Caco-2 (cell line): ENCODE measurements at regions not wholly inside any gene's neighbourhood (a gene's known extent, or its start where the extent isn't known, plus 50 kb on each side); places are given as distances from the start of the nearest gene placed in this dataset.

Source experiments
- BruUV-seq: library from RNA; stranded (reverse); fragments of 400-500 nt; replicated peaks from 2 replicates; lab custom pipeline; 2021; lab: Mats Ljungman, UMichigan
- CTCF ChIA-PET: fragments of 300-600 bp; sonication (Branson Sonifier 250); formaldehyde crosslinking; loops from one replicate; lab custom pipeline; 2022; ENCODE audit warnings: antibody characterized with exemption; lab: Charles Lee
- POLR2A ChIA-PET: fragments of 300-600 bp; sonication (Branson Sonifier 250); formaldehyde crosslinking; loops from one replicate; lab custom pipeline; 2022; ENCODE audit warnings: antibody characterized with exemption; lab: Charles Lee
- DNase-seq, 2 experiments: peaks; one replicate each; pipeline versions ENCODE4 v3.0.0 to v3.0.0-alpha.2; 2020 to 2022
- H3K27me3 ChIP-seq: replicated peaks from 2 replicates; pipeline ENCODE4 v1.6.0; 2011; ENCODE audit warnings: low read length; ENCODE audit not compliant: control insufficient read depth, insufficient read depth
- H3K36me3 ChIP-seq: 2 replicates; pipeline ENCODE4 v1.5.1; 2011; ENCODE audit warnings: low read length; ENCODE audit not compliant: control insufficient read depth, insufficient read depth
- H3K4me1 ChIP-seq: fragments of 250-450 bp; sonication (Bioruptor Pico); 2 replicates; pipeline ENCODE4 v1.5.1; 2020; ENCODE audit warnings: mild to moderate bottlenecking
- H3K4me3 ChIP-seq: 2 replicates; pipeline ENCODE4 v1.5.1; 2011; ENCODE audit warnings: low read depth, mild to moderate bottlenecking, control low read depth, low read length
- H3K9me3 ChIP-seq: fragments of 250-450 bp; sonication (Bioruptor Pico); 2 replicates; pipeline ENCODE4 v1.5.1; 2020; ENCODE audit warnings: mild to moderate bottlenecking, moderate library complexity
- H3K27ac Mint-ChIP-seq: one replicate; pipeline ENCODE4 v1.8.0; 2022; ENCODE audit warnings: mixed read lengths; ENCODE audit not compliant: unreplicated experiment
- H3K27me3 Mint-ChIP-seq: one replicate; pipeline ENCODE4 v1.8.0; 2022; ENCODE audit warnings: mixed read lengths; ENCODE audit not compliant: insufficient read depth, unreplicated experiment
- H3K36me3 Mint-ChIP-seq: one replicate; pipeline ENCODE4 v1.8.0; 2022; ENCODE audit warnings: mild to moderate bottlenecking, mixed read lengths; ENCODE audit not compliant: insufficient read depth, unreplicated experiment
- H3K4me1 Mint-ChIP-seq: one replicate; pipeline ENCODE4 v1.8.0; 2022; ENCODE audit warnings: low read depth, mixed read lengths; ENCODE audit not compliant: unreplicated experiment
- H3K4me3 Mint-ChIP-seq: one replicate; pipeline ENCODE4 v1.8.0; 2022; ENCODE audit warnings: mild to moderate bottlenecking, moderate library complexity, mixed read lengths; ENCODE audit not compliant: unreplicated experiment
- H3K9me3 Mint-ChIP-seq: one replicate; pipeline ENCODE4 v1.8.0; 2022; ENCODE audit warnings: mixed read lengths; ENCODE audit not compliant: unreplicated experiment
- intact Hi-C: fragments of 100-400 bp; cut with micrococcal nuclease; formaldehyde crosslinking; loops from one replicate; pipeline ENCODE4 v1.10.0; 2022; ENCODE audit not compliant: unreplicated experiment
- TF ChIP-seq, protein P1 (sequence below), 2 experiments: fragments of 200-600 bp in 1 of 2; IDR thresholded peaks; 1 replicate in 1 of 2; 2 replicates in 1 of 2; pipeline versions ENCODE4 v1.5.1 to v1.8.0; 2011 to 2022; ENCODE audit warnings: antibody characterized with exemption in 1 of 2, control low read depth in 1 of 2, inconsistent platforms in 1 of 2, low read depth in 1 of 2, low read length in 1 of 2, mild to moderate bottlenecking in 1 of 2, moderate library complexity in 1 of 2; ENCODE audit not compliant: insufficient read depth in 1 of 2, severe bottlenecking in 1 of 2, unreplicated experiment in 1 of 2

DNA sequence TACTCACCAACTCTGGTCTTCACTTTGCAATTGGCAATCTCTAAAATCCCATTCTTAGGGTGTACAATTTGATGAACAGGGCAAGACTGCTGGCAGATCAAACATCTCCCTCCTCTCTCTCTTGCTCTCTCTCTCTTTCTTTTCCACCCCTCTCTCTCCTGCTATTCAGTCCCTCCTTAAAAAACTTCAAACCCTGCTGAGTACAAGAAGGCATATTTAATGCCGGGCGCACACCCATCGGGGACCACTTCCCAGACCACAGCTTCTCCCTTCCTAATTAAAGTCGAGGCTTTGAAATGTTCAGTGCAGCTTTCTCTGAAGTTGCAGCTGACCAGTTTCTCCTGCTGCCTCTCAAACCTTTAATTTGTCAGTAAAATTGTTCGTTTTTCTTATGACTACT, 185.4 kb upstream of the CDH11 start:
- BruUV-seq: no TSS peak
- H3K4me3 Mint-ChIP-seq: no peak overlapping the region
- peaks cover 11% of the 10 kb centered on the region for H3K27me3 Mint-ChIP-seq
- no peaks in the 10 kb centered on the region for H3K4me1 ChIP-seq
- H3K4me3 ChIP-seq: no peak overlapping the region
- H3K4me1 Mint-ChIP-seq: no peaks in the 10 kb centered on the region
- TF ChIP-seq, protein P1, sequence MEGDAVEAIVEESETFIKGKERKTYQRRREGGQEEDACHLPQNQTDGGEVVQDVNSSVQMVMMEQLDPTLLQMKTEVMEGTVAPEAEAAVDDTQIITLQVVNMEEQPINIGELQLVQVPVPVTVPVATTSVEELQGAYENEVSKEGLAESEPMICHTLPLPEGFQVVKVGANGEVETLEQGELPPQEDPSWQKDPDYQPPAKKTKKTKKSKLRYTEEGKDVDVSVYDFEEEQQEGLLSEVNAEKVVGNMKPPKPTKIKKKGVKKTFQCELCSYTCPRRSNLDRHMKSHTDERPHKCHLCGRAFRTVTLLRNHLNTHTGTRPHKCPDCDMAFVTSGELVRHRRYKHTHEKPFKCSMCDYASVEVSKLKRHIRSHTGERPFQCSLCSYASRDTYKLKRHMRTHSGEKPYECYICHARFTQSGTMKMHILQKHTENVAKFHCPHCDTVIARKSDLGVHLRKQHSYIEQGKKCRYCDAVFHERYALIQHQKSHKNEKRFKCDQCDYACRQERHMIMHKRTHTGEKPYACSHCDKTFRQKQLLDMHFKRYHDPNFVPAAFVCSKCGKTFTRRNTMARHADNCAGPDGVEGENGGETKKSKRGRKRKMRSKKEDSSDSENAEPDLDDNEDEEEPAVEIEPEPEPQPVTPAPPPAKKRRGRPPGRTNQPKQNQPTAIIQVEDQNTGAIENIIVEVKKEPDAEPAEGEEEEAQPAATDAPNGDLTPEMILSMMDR (IDR thresholded peaks at IDR 0.05; ENCODE audit: insufficient read depth in 1 of 2, low read depth in 1 of 2, low read length in 1 of 2, severe bottlenecking in 1 of 2, unreplicated experiment in 1 of 2): no peak
- ChIA-PET POLR2A (no interaction called here), CTCF (no interaction called here)
- intact Hi-C loops: no loop called here
- H3K9me3 ChIP-seq: no peaks in the 10 kb centered on the region
- H3K9me3 Mint-ChIP-seq: no peaks in the 10 kb centered on the region
- no peaks in the 10 kb centered on the region for H3K36me3 ChIP-seq
- no peaks in the 10 kb centered on the region for H3K27me3 ChIP-seq
- no peak overlapping the region for H3K27ac Mint-ChIP-seq
- no peak for DNase-seq
- no peaks in the 10 kb centered on the region for H3K36me3 Mint-ChIP-seq

DNA sequence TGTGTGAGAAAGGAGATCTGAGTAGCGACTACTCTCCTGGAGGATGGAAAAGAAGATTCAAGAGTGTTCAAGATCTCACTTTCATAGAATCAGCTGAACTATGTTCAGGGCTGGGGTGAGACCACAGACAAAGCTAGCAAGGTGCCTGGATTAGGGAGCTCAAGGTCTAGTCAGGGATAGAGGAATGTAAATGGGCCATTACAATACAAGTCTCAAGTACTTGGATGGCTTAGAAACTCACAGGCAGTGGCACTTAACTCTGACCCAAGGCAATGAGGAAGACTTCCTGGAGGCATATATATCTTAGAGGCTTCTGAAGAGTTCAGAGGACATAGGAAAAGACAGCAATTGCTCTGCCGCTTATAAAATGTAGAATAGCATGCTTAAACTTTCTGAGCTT, 184.9 kb upstream of the CDH11 start:
- Mint-ChIP-seq H3K27ac (no peak overlapping the region), H3K4me1 (no peaks in the 10 kb centered on the region), H3K9me3 (no peaks in the 10 kb centered on the region), H3K36me3 (no peaks in the 10 kb centered on the region), H3K4me3 (no peak overlapping the region), H3K27me3 (peaks cover 11% of the 10 kb centered on the region)
- H3K27me3 ChIP-seq: no peaks in the 10 kb centered on the region
- H3K9me3 ChIP-seq: no peaks in the 10 kb centered on the region
- H3K4me3 ChIP-seq: no peak overlapping the region
- intact Hi-C loops: no loop called here
- CTCF ChIA-PET: no interaction called here
- POLR2A ChIA-PET: no interaction called here
- no peaks in the 10 kb centered on the region for H3K36me3 ChIP-seq
- H3K4me1 ChIP-seq: no peaks in the 10 kb centered on the region
- DNase-seq: no peak
- no TSS peak for BruUV-seq
- TF ChIP-seq, protein P1 (IDR thresholded peaks at IDR 0.05; ENCODE audit: insufficient read depth in 1 of 2, low read depth in 1 of 2, low read length in 1 of 2, severe bottlenecking in 1 of 2, unreplicated experiment in 1 of 2): no peak

DNA sequence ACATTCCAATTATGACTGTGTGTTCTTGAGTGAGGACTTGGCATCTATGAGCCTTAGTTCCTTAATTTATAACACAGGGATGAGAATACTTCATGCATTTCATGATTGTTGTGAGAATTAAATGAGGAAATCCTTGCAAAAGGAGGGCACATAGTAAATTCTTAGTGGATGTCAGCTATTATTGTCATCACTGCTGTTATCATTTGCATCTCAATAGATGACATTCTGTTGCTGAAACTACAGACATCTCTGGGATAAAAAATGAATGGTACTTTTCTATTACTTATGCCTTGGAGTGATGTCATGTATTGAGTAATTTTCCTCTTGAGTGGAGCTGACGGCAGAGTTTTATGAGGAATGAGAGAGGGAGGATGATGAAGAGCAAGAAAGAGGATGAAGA, 184.4 kb upstream of the CDH11 start:
- H3K4me1 Mint-ChIP-seq: no peaks in the 10 kb centered on the region
- no peaks in the 10 kb centered on the region for H3K4me1 ChIP-seq
- no peaks in the 10 kb centered on the region for H3K36me3 Mint-ChIP-seq
- no peaks in the 10 kb centered on the region for H3K36me3 ChIP-seq
- BruUV-seq: no TSS peak
- DNase-seq: no peak
- intact Hi-C loops: no loop called here
- H3K27ac Mint-ChIP-seq: no peak overlapping the region
- ChIA-PET CTCF (no interaction called here), POLR2A (no interaction called here)
- H3K9me3 Mint-ChIP-seq: no peaks in the 10 kb centered on the region
- TF ChIP-seq, protein P1 (IDR thresholded peaks at IDR 0.05; ENCODE audit: insufficient read depth in 1 of 2, low read depth in 1 of 2, low read length in 1 of 2, severe bottlenecking in 1 of 2, unreplicated experiment in 1 of 2): no peak
- H3K27me3 ChIP-seq: no peaks in the 10 kb centered on the region
- H3K27me3 Mint-ChIP-seq: peaks cover 11% of the 10 kb centered on the region
- no peaks in the 10 kb centered on the region for H3K9me3 ChIP-seq
- no peak overlapping the region for H3K4me3 Mint-ChIP-seq
- H3K4me3 ChIP-seq: no peak overlapping the region
